Dermis microvascular lymphatic vessel endothelial cell (primary cell): ENCODE measurements at regions not wholly inside any gene's neighbourhood (a gene's known extent, or its start where the extent isn't known, plus 50 kb on each side); places are given as distances from the start of the nearest gene placed in this dataset.

Experiments used
- DNase-seq, 2 donors: peaks; one replicate each; pipeline versions ENCODE4 v3.0.0 to v3.0.0-alpha.2; 2010; ENCODE audit warnings: low read depth in 2 of 2

- DNase-seq, result no peak
Measured at GRCh38 chr1:239436286-239436685, 49.9 kb downstream of the CHRM3 start.

GRCh38 chr1:239437822-239438221 is 51.5 kb downstream of the CHRM3 start:
- no peak for DNase-seq

GRCh38 chr1:239438891-239439290 is 52.5 kb downstream of the CHRM3 start:
- no peak for DNase-seq

- no peak for DNase-seq
Measured at GRCh38 chr1:239443361-239443760, 57.0 kb downstream of the CHRM3 start.

GRCh38 chr1:239446611-239447010 is 60.2 kb downstream of the CHRM3 start:
- no peak for DNase-seq

GRCh38 chr1:239448911-239449310 is 62.5 kb downstream of the CHRM3 start:
- DNase-seq, result no peak

GRCh38 chr1:239455743-239456142 is 69.4 kb downstream of the CHRM3 start:
- DNase-seq, result no peak

GRCh38 chr1:239456788-239457187 is 70.4 kb downstream of the CHRM3 start:
- no peak for DNase-seq

GRCh38 chr1:239457491-239458143 is 71.2 kb downstream of the CHRM3 start:
- DNase-seq, result no peak

- DNase-seq, result no peak
Measured at GRCh38 chr1:239458144-239458500, 71.8 kb downstream of the CHRM3 start.

GRCh38 chr1:239467730-239468129 is 81.4 kb downstream of the CHRM3 start:
- no peak for DNase-seq

- no peak for DNase-seq
Measured at GRCh38 chr1:239478069-239478468, 91.7 kb downstream of the CHRM3 start.

- no peak for DNase-seq
Measured at GRCh38 chr1:239483391-239483790, 97.0 kb downstream of the CHRM3 start.

- DNase-seq, result no peak
Measured at GRCh38 chr1:239493811-239494414, 107.5 kb downstream of the CHRM3 start.

- DNase-seq, result no peak
Measured at GRCh38 chr1:239505094-239505493, 118.7 kb downstream of the CHRM3 start.

- DNase-seq, result no peak
Measured at GRCh38 chr1:239507826-239508225, 121.5 kb downstream of the CHRM3 start.

GRCh38 chr1:239511875-239512274 is 125.5 kb downstream of the CHRM3 start:
- DNase-seq, result no peak

- DNase-seq, result no peak
Measured at GRCh38 chr1:239516579-239516978, 130.2 kb downstream of the CHRM3 start.

- no peak for DNase-seq
Measured at GRCh38 chr1:239526391-239526790, 140.0 kb downstream of the CHRM3 start.

GRCh38 chr1:239527051-239527693 is 140.8 kb downstream of the CHRM3 start:
- no peak for DNase-seq

- no peak for DNase-seq
Measured at GRCh38 chr1:239536165-239536849, 149.9 kb downstream of the CHRM3 start.

GRCh38 chr1:239537795-239538194 is 151.4 kb downstream of the CHRM3 start:
- DNase-seq, result no peak
